ENCODE measurements at regions not wholly inside any gene's neighbourhood (a gene's known extent, or its start where the extent isn't known, plus 50 kb on each side); places are given as distances from the start of the nearest gene placed in this dataset.
A peak's percentile ranks its signal among the peaks of the same experiment; 100 is the strongest.

- H3K36me3 ChIP-seq (ENCODE audit: control insufficient read depth, insufficient read depth, low read length), result no peaks in the 10 kb centered on the region
- H3K27me3 ChIP-seq (ENCODE audit: control insufficient read depth, insufficient read depth, low read length), result no peaks in the 10 kb centered on the region
- no peak for DNase-seq (ENCODE audit: low read depth)
- TF ChIP-seq CTCF (IDR thresholded peaks at IDR 0.05; ENCODE audit: insufficient read depth, low read length, poor library complexity, severe bottlenecking), result no peak
- no peak overlapping the region for H3K4me3 ChIP-seq (ENCODE audit: low read depth, low read length)
Observed at GRCh38 chr9:120117081-120117480, 462.9 kb downstream of the CDK5RAP2 start.

GRCh38 chr9:120110520-120110919 lies 469.4 kb downstream of the CDK5RAP2 start:
- Histone ChIP-seq H3K36me3 (ENCODE audit: control insufficient read depth, insufficient read depth, low read length) (no peaks in the 10 kb centered on the region), H3K27me3 (ENCODE audit: control insufficient read depth, insufficient read depth, low read length) (no peaks in the 10 kb centered on the region), H3K4me3 (ENCODE audit: low read depth, low read length) (no peak overlapping the region)
- no peak for TF ChIP-seq CTCF (IDR thresholded peaks at IDR 0.05; ENCODE audit: insufficient read depth, low read length, poor library complexity, severe bottlenecking)
- no peak for DNase-seq (ENCODE audit: low read depth)

- Histone ChIP-seq H3K4me3 (ENCODE audit: low read depth, low read length) (no peak overlapping the region), H3K36me3 (ENCODE audit: control insufficient read depth, insufficient read depth, low read length) (no peaks in the 10 kb centered on the region), H3K27me3 (ENCODE audit: control insufficient read depth, insufficient read depth, low read length) (no peaks in the 10 kb centered on the region)
- TF ChIP-seq CTCF (IDR thresholded peaks at IDR 0.05; ENCODE audit: insufficient read depth, low read length, poor library complexity, severe bottlenecking), result peak; percentile 22
- DNase-seq (ENCODE audit: low read depth), result no peak
Observed at GRCh38 chr9:120109242-120109641, 470.7 kb downstream of the CDK5RAP2 start.

- Histone ChIP-seq H3K27me3 (ENCODE audit: control insufficient read depth, insufficient read depth, low read length) (no peaks in the 10 kb centered on the region), H3K36me3 (ENCODE audit: control insufficient read depth, insufficient read depth, low read length) (no peaks in the 10 kb centered on the region), H3K4me3 (ENCODE audit: low read depth, low read length) (no peak overlapping the region)
- TF ChIP-seq CTCF (IDR thresholded peaks at IDR 0.05; ENCODE audit: insufficient read depth, low read length, poor library complexity, severe bottlenecking), result no peak
- DNase-seq (ENCODE audit: low read depth), result no peak
Observed at GRCh38 chr9:120107138-120107537, 472.8 kb downstream of the CDK5RAP2 start.

GRCh38 chr9:120104771-120105170 lies 475.2 kb downstream of the CDK5RAP2 start:
- no peak for DNase-seq (ENCODE audit: low read depth)

More at GRCh38 chr9:120104771-120105170, 475.2 kb downstream of the CDK5RAP2 start:
- no peak for TF ChIP-seq CTCF (IDR thresholded peaks at IDR 0.05; ENCODE audit: insufficient read depth, low read length, poor library complexity, severe bottlenecking)
- Histone ChIP-seq H3K4me3 (ENCODE audit: low read depth, low read length) (no peak overlapping the region), H3K36me3 (ENCODE audit: control insufficient read depth, insufficient read depth, low read length) (no peaks in the 10 kb centered on the region), H3K27me3 (ENCODE audit: control insufficient read depth, insufficient read depth, low read length) (no peaks in the 10 kb centered on the region)

Data from kidney epithelial cell (primary cell).